Right ventricle myocardium inferior (tissue), 1 donor: ENCODE measurements at regions not wholly inside any gene's neighbourhood (a gene's known extent, or its start where the extent isn't known, plus 50 kb on each side); places are given as distances from the start of the nearest gene placed in this dataset.
"Not testable (repeated sequence)": the region's sequence is repeated elsewhere in the genome, so short reads cannot be mapped to it uniquely, and the experiment has no call there.

Source experiments
- ATAC-seq: fragments of 200-7000 bp; cut with Tn5 transposase; one replicate; pipeline ENCODE4 v1.9.1; 2020; ENCODE audit warnings: mild to moderate bottlenecking, moderate library complexity
- DNase-seq: peaks from one replicate; pipeline ENCODE4 v3.0.0; 2021; ENCODE audit errors: missing footprints
- intact Hi-C: fragments of 100-400 bp; cut with DNase I; formaldehyde crosslinking; loops from one replicate; pipeline ENCODE4 v1.11.0; 2022
- donor health status: DM: no; HTN: yes; CAD: no; lungs with severe emphysema.

GRCh38 chr5:142259758-142260157, 65.1 kb downstream of the SPRY4 start:
- intact Hi-C loops, result no loop called here
- DNase-seq (no peak), ATAC-seq (no peak)

GRCh38 chr5:142255831-142256230, 69.0 kb downstream of the SPRY4 start:
- intact Hi-C loops, result no loop called here
- DNase-seq (no peak), ATAC-seq (no peak)

DNA sequence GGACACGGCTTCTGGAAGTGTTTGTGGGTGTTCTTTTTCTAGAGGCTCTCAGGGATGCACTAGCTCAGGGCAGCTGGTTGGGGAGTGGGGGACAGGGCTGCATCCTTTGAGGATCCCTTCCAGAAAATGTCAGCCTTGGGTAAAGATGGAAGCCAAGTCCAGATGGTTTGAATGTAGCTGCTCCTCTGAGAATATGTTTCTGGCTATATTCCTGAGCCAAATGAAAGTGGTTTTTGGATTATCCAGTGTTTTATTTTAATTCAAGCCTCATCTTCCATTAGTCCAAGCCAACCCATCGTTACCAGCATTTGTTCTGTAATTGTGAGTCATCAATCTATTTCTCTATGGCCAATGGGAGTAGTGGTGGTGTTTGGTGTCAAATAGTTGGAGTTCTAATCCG, 70.4 kb downstream of the SPRY4 start:
- intact Hi-C loops, result no loop called here
- ATAC-seq (peak; percentile 81), DNase-seq (no peak)

GRCh38 chr5:142253938-142254337, 70.9 kb downstream of the SPRY4 start:
- ATAC-seq, result no peak
- intact Hi-C loops, result no loop called here
- DNase-seq, result no peak

- intact Hi-C loops, result no loop called here
- DNase-seq (no peak), ATAC-seq (no peak)
Measured at GRCh38 chr5:142250119-142250518, 74.7 kb downstream of the SPRY4 start.

- ATAC-seq (peak; percentile 93), DNase-seq (peak; percentile 82)
- intact Hi-C loops, result no loop called here
Measured at GRCh38 chr5:142248853-142249462, 75.9 kb downstream of the SPRY4 start.

GRCh38 chr5:142246258-142246657, 78.6 kb downstream of the SPRY4 start:
- DNase-seq (no peak), ATAC-seq (peak; percentile 43)
- intact Hi-C loops, result no loop called here

- intact Hi-C loops, result no loop called here
- DNase-seq, result no peak
- no peak for ATAC-seq
Measured at GRCh38 chr5:142245786-142246185, 79.0 kb downstream of the SPRY4 start.

DNA sequence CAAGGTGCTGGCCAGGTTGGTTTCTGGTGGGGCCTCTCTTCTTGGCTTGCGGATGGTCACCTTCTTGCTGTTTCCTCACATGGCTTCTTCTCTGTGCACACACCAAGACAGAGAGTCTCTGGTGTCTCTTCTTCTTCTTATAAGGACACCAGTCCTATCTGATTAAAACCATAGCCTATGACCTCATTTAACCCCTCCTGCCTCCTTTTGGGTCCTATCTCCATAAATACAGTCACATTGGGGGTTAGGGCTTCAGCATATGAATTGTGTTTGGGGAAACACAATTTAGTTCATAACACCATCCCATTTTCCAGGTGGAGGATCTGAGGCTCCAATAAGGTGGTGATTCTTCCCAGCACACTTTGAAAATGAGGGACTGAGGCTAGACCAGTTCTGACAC, 80.4 kb downstream of the SPRY4 start:
- DNase-seq (no peak), ATAC-seq (no peak)
- intact Hi-C loops, result no loop called here

GRCh38 chr5:142242272-142242671, 82.5 kb downstream of the SPRY4 start:
- ATAC-seq (no peak), DNase-seq (no peak)
- intact Hi-C loops, result no loop called here

DNA sequence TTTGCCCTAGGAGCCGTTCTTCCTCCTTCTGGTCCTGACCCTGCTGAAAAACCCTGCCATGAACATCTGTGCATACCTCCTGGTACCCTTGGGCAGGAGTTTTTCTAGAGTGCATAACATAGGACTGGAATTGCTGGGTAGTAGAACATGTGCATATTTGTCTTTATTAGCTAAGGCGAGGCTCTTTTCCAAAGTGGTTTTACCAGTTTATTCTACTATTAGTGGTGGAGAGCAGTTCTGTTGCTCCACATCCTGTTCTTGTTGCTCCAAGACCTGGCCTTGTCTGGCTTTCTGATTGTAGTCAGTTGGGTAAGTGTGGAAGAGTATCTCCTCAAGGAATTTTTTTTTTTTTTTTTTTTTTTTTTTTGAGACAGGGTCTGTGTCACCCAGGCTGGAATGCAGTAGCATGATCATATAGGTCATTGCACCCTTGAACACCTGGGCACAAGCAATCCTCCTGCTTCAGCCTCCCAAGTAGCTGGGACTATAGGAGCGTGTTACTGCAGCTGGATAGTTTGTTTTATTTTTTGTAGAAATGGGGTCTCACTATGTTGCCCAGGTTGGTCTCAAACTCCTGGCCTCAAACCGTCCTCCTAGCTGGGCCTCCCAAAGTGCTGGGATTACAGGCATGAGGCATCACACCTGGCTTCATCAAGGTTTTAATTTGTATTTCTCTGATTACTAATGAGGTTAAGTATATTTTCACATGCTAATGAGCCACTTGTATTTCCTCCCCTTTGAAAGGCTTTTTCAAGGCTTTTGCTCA, 85.2 kb downstream of the SPRY4 start:
- intact Hi-C loops, result no loop called here
- DNase-seq, result no peak
- ATAC-seq, result no peak

- intact Hi-C loops, result no loop called here
- DNase-seq, result no peak
- no peak for ATAC-seq
Measured at GRCh38 chr5:142237707-142238106, 87.1 kb downstream of the SPRY4 start.

DNA sequence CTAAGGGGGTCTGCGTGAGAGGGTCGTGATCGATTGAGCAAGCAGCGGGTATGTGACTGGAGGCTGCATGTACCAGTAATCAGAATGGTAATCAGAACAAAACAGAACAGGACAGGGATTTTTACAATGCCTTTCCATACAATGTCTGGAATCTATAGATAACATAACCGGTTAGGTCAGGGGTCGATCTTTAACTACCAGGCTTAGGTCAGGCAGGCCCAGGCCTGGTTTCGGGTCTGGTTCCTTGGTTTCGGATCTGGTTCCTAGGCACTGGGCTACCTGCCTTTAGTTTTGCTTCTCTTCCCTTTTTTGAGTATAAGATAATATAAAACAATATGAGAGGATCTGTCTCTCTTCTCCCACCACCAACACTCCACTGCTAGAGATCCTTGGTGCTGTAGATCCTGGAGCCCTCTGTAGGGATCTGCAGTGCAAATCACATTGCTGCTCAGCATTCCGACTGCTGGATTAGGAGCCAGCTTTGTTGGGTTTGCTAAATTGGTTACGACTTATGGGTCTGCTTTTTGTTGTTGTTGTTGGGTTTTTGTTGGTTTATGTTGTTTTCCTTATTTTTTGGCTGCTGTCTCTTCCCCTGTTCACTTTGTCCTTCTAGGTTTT, 88.0 kb downstream of the SPRY4 start:
- DNase-seq, ATAC-seq, intact Hi-C loops: not testable (repeated sequence)

DNA sequence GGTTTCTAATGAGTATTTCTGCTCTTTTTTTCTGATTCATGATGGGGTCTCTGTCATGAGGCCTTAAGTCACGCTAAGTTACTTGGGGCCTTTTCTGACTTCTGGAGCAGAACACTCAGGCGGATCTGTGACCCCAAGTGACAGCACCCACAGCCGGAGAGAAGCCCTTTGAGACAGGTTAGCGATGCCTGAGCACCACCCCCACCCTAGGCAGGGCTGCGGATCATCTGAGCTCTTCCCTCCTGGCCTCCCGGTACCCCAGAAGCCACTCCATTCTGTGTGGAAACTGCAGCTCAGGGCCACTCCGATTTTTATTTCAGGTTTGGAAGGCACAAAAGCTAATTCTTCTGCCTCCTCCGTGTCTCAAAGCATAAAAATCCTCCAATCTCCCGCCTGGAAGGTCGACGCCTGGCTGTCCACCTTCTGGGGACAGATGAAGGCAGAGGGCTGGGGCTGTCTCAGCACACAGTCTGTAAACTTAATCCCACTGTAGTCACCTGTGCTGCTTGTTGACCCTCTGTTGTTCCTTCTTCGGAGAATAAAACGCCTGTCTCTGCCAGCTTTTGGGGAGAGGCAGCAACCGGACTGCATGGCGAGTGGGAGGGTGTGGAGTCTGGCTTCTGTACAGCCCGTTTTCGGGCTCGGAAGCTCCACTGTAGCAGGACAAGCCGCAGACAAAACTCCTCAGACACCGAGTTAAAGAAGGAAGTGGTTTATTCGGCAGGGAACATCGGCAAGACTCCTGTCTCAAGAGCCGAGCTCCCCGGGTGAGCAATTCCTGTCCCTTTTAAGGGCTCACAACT, 88.8 kb downstream of the SPRY4 start:
- intact Hi-C loops, result no loop called here
- ATAC-seq (no peak), DNase-seq (no peak)

GRCh38 chr5:142235050-142235797, 89.6 kb downstream of the SPRY4 start:
- ATAC-seq (no peak), DNase-seq (no peak)
- intact Hi-C loops, result no loop called here

- DNase-seq, result no peak
- intact Hi-C loops, result no loop called here
- no peak for ATAC-seq
Measured at GRCh38 chr5:142233083-142234032, 91.5 kb downstream of the SPRY4 start.

DNA sequence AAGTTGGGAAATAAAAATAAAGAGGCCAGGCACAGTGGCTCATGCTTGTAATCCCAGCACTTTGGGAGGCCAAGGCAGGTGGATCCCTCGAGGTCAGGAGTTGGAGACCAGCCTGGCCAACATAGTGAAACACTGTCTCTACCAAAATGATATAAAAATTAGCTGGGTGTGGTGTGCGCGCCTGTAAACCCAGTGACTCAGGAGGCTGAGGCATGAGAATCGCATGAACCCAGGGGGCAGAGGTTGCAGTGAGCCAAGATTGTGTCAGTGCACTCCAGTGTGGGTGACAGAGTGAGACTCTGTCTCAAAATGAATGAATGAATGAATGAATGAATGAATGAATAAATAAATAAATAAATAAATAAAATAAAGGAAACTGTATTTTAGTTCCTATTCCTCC, 93.9 kb downstream of the SPRY4 start:
- intact Hi-C loops, DNase-seq, ATAC-seq: not testable (repeated sequence)

DNA sequence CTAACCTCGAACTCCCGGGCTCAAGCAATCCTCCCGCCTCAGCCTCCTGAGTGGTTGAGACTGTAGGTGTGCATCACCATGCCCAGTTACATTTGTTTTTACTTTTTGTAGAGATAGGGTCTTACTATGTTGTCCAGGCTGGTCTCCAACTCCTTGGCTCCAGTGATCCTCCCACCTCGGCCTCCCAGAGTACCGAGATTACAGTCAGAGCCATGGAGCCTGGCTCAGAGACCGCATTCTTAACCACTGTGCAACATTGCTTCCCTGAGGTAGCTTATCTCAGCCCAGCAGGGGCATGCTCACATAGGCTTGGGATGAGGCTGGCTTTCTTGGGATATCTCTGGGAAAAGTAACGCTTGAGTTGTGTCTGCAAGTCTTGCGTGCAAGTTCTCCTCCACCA, 99.7 kb downstream of the SPRY4 start:
- DNase-seq (no peak), ATAC-seq (no peak)
- intact Hi-C loops, result no loop called here
